Bronchial epithelial cell (primary cell): ENCODE measurements at regions not wholly inside any gene's neighbourhood (a gene's known extent, or its start where the extent isn't known, plus 50 kb on each side); places are given as distances from the start of the nearest gene placed in this dataset.

Source experiments
- DNase-seq: peaks from one replicate; pipeline ENCODE4 v3.0.0-alpha.2; 2010; ENCODE audit warnings: low read depth
- FAIRE-seq: peaks from 2 replicates; lab custom pipeline; 2011; peaks lifted over from hg19 to GRCh38; lab: Jason Lieb, UNC
- H3K27me3 ChIP-seq: 2 replicates; pipeline ENCODE4 v1.5.1; 2011; ENCODE audit warnings: low read length; ENCODE audit not compliant: control insufficient read depth, insufficient read depth
- H3K36me3 ChIP-seq: 2 replicates; pipeline ENCODE4 v1.5.1; 2011; ENCODE audit warnings: low read length; ENCODE audit not compliant: control insufficient read depth, insufficient read depth
- H3K4me3 ChIP-seq: 2 replicates; pipeline ENCODE4 v1.5.1; 2011; ENCODE audit warnings: mild to moderate bottlenecking, low read depth, low read length, control low read depth
- TF ChIP-seq, protein P1 (sequence below): IDR thresholded peaks from 2 replicates; pipeline ENCODE4 v1.5.1; 2011; ENCODE audit warnings: mild to moderate bottlenecking, moderate library complexity, low read length, control low read depth, inconsistent platforms; ENCODE audit not compliant: insufficient read depth, severe bottlenecking

DNA sequence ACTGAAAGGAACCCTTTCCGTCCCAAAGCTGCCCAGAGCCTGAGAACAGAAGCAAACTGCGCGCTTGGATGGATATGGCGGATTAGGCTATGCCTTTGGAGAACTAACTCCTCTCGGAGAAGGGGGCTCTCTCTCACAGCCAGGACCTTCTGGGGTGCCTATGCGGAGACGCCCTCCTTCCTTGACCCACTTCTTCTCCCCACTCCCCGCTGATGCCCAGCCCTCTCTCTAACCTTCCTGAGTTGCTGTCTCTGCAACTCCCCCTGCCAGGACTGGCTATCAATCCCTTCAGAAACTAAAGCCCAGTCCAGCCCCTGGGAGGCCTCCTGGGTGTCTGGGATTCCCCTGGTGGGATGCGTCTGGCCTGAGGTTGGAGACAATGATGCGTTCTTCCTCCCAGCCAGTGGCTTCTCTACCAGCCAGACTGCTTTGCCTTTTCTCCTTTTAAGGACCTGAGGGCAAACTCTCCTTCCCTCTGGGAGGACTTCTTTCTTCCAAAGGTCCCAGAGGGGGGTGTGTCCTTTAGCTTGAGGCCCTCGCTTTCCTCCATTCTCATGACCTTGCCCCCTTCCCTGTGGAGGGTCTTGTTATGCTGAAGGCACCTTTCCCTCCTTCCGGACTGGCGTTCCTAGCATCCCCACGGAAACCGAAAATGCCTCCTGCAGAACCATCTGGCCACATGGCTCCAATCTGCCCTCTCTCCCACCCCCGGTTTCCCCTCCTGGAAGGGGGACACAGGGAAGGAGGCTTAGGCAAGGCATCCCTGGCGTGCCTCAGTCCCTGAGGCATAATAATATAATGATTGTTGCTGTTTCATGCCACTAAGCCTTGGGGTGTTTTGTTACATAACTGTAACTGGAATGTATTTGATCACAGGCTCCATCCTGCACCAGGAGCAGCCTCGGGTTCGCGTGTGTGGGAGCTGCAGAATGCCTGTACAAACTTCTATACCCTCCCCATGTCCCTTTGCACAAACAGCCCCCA lies 63.4 kb upstream of the C15orf39 start:
- TF ChIP-seq, protein P1, sequence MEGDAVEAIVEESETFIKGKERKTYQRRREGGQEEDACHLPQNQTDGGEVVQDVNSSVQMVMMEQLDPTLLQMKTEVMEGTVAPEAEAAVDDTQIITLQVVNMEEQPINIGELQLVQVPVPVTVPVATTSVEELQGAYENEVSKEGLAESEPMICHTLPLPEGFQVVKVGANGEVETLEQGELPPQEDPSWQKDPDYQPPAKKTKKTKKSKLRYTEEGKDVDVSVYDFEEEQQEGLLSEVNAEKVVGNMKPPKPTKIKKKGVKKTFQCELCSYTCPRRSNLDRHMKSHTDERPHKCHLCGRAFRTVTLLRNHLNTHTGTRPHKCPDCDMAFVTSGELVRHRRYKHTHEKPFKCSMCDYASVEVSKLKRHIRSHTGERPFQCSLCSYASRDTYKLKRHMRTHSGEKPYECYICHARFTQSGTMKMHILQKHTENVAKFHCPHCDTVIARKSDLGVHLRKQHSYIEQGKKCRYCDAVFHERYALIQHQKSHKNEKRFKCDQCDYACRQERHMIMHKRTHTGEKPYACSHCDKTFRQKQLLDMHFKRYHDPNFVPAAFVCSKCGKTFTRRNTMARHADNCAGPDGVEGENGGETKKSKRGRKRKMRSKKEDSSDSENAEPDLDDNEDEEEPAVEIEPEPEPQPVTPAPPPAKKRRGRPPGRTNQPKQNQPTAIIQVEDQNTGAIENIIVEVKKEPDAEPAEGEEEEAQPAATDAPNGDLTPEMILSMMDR: no peak
- Histone ChIP-seq H3K36me3 (no peaks in the 10 kb centered on the region), H3K4me3 (no peak overlapping the region), H3K27me3 (no peaks in the 10 kb centered on the region)
- FAIRE-seq: no peak
- DNase-seq: no peak

DNA sequence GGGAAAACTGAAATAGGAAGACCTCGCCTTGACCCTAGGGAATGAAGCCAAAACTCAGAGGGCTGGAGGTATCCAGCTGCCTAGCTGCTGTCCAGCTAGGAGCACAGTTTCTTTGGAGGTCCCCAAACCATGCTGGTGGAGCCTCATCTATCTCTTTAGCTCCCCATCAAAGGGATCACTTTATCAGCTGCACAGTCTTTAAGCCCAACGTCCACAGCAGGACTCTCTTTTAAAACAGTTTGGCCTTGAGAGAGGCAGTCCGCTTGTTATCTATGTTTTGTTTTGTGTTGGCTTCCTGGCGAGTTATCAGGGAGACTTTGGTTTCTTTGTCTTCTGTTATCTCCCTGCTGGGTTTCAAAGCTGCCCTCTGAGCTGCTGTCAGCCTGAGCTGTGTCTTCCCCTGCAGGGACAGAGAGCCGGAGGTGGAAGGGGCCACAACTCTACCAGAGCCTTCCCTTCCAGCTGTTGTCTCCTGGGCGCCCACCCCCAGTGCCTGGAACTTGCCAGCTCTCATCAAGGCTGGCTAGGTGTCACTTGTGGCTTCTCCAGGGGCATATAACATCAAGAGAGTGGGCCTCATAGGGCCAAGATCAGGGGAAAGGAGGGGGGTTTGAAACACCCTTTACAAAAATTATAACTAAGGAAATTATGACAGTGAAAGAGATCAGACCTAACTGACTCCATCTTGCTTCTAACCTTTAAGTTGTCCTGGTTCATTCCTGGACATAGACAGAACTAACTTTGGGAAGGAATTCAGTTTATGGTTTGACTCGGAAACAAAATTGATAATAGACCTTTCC lies 61.4 kb upstream of the C15orf39 start:
- H3K27me3 ChIP-seq: no peaks in the 10 kb centered on the region
- no peak overlapping the region for H3K4me3 ChIP-seq
- no peak for FAIRE-seq

DNA sequence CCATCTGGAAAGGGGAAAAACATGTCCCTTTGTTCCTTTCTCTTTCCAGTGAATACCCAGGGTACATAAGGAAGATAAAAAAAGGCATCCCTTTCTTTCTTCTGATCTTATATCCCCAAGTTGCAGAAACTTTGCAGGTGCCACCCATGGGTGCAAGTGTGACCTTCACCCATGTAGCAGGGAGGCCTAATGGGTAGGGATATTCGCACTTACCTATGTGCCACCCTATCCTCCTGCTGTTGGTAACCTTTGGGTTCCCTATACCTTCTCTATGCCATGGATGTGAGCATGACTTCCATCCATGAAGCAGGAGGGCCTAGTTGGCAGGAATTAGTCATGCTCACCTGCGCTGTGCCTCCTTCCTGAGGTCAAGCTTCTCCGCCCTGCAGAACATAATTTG lies 59.2 kb upstream of the C15orf39 start:
- no peaks in the 10 kb centered on the region for H3K36me3 ChIP-seq
- FAIRE-seq (no peak), DNase-seq (no peak)
- TF ChIP-seq, protein P1: no peak
- no peaks in the 10 kb centered on the region for H3K27me3 ChIP-seq
- no peak overlapping the region for H3K4me3 ChIP-seq

More for the DNA sequence above, 61.4 kb upstream of the C15orf39 start:
- H3K36me3 ChIP-seq: no peaks in the 10 kb centered on the region
- TF ChIP-seq, protein P1: no peak
- no peak for DNase-seq

DNA sequence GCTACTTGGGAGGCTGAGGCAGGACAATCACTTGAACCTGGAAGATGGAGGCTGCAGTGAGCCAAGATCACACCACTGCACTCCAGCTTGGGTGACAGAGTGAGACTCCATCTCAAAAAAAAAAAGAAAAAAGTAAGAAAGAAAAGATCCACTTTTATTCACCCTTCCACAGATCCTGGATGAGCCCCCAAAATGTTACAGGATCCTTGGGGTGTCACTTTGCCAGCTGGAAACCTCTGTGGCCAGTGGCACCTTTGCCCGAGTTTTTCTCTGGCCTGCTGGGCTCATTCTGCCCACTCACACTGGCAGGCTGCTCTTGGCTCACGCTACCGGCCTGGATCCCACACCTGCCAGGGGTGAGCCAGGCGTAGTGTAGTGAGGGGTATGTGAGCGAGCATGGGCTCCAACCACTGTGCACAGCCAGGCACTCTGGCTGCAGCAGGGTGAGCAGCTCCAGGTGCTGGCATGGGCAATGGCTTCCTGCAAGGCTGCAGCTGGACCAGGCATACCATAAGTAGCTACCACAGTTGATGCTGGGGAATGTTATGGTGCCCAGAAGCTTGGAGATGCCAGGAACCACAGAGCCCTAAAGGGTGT lies 57.8 kb upstream of the C15orf39 start:
- DNase-seq (no peak), FAIRE-seq (no peak)
- Histone ChIP-seq H3K27me3 (no peaks in the 10 kb centered on the region), H3K36me3 (no peaks in the 10 kb centered on the region), H3K4me3 (no peak overlapping the region)
- TF ChIP-seq, protein P1: no peak

DNA sequence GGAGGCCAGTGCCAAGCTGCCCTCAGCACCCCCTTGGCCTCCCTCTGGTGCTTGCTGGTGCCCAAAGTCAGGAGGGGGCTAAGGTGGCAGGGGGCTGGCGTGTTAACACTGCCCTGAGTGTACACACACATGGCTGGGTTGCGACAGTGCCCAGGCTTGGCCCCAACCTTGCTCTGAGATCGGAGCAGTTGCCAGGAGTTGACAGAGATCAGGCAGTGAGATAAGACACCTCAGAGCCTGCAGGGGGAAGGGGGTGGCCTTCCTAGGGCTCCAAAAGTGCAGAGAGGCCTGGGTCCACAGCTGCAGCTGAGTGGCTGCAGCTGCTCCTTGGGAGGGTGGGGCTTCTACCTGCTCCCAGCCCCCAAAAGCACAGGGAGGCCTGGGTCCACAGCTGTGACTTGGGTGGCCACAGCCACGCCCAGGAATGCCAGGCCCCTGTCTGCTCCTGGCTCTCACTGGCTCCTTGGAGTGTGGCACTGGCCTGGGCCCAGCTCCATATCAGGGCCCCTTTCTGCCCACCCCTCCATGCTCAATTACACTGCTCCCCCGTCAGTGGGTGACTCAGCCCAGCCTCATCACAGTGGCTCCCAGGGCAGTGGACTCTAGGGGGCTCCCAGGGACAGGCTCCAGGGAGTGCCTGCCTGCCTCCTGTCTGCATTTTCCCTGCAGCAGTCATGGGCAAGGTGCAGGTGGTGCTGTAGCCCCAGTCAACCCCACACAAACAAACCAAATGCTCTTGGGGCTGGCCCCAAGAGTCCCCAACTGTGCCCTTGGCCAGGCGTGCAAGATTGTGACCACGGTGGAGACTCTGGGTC lies 56.4 kb upstream of the C15orf39 start:
- Histone ChIP-seq H3K27me3 (no peaks in the 10 kb centered on the region), H3K4me3 (no peak overlapping the region), H3K36me3 (no peaks in the 10 kb centered on the region)
- FAIRE-seq (no peak), DNase-seq (no peak)
- TF ChIP-seq, protein P1: no peak
